B cell (primary cell): ENCODE measurements at regions not wholly inside any gene's neighbourhood (a gene's known extent, or its start where the extent isn't known, plus 50 kb on each side); places are given as distances from the start of the nearest gene placed in this dataset.

Source experiments
- EZH2 ChIP-seq: IDR thresholded peaks from 2 replicates; pipeline ENCODE4 v1.6.1; 2012; ENCODE audit warnings: borderline replicate concordance, low read depth, mild to moderate bottlenecking, moderate library complexity, low read length; ENCODE audit not compliant: insufficient read depth, poor library complexity, severe bottlenecking
- TF ChIP-seq, protein P1 (sequence below): fragments of 200-600 bp; IDR thresholded peaks from one replicate; pipeline ENCODE4 v1.8.0; 2022; ENCODE audit warnings: antibody characterized with exemption, mild to moderate bottlenecking

DNA sequence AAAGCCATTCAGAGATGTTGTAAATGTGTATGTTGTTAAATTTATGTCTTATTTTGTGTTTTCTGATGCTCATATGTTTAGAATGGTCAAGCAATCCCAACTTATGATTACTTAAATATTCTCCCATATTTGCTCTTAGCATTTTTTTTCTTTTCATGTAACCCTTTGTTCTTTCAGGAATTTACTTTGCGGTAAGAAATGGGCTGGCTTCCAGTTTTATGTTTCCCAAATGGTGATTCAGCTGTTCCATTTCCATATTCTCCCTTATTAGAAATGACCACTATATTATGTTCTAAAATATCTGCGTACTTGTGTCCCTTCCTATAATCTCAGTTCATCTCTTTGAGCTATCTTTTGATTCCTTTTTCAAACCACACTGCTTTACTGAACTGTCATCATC is 113.7 kb downstream of the CDH26 start:
- TF ChIP-seq, protein P1, sequence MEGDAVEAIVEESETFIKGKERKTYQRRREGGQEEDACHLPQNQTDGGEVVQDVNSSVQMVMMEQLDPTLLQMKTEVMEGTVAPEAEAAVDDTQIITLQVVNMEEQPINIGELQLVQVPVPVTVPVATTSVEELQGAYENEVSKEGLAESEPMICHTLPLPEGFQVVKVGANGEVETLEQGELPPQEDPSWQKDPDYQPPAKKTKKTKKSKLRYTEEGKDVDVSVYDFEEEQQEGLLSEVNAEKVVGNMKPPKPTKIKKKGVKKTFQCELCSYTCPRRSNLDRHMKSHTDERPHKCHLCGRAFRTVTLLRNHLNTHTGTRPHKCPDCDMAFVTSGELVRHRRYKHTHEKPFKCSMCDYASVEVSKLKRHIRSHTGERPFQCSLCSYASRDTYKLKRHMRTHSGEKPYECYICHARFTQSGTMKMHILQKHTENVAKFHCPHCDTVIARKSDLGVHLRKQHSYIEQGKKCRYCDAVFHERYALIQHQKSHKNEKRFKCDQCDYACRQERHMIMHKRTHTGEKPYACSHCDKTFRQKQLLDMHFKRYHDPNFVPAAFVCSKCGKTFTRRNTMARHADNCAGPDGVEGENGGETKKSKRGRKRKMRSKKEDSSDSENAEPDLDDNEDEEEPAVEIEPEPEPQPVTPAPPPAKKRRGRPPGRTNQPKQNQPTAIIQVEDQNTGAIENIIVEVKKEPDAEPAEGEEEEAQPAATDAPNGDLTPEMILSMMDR: no peak
- TF ChIP-seq EZH2: no peak
